Ascending aorta (tissue), 2 donors: ENCODE measurements at regions not wholly inside any gene's neighbourhood (a gene's known extent, or its start where the extent isn't known, plus 50 kb on each side); places are given as distances from the start of the nearest gene placed in this dataset.

Experiments used
- DNase-seq, 2 donors: peaks; one replicate each; pipeline ENCODE4 v3.0.0-alpha.2; 2019; ENCODE audit warnings: low spot score in 2 of 2
- H3K27ac ChIP-seq, 2 donors: fragments of 200-600 bp; sonication (generic); one replicate each; pipeline ENCODE4 v1.5.1; 2016 to 2017; ENCODE audit warnings: mild to moderate bottlenecking in 1 of 2
- H3K27me3 ChIP-seq: fragments of 200-600 bp; sonication (generic); one replicate; pipeline ENCODE4 v1.5.1; 2017
- H3K36me3 ChIP-seq, 2 donors: fragments of 200-600 bp; sonication (generic); one replicate each; pipeline ENCODE4 v1.5.1; 2016
- H3K4me1 ChIP-seq, 2 donors: fragments of 200-600 bp; sonication (generic); one replicate each; pipeline ENCODE4 v1.5.1; 2016 to 2017; ENCODE audit warnings: mild to moderate bottlenecking in 1 of 2
- H3K4me3 ChIP-seq, 2 donors: fragments of 200-600 bp; sonication (generic); one replicate each; pipeline ENCODE4 v1.5.1; 2016 to 2017; ENCODE audit warnings: mild to moderate bottlenecking in 1 of 2
- H3K9me3 ChIP-seq, 2 donors: fragments of 200-600 bp; sonication (generic); one replicate each; pipeline ENCODE4 v1.5.1; 2016
- intact Hi-C: fragments of 100-400 bp; cut with DNase I; formaldehyde crosslinking; loops from one replicate; pipeline ENCODE4 v1.15.1; 2023
- TF ChIP-seq, protein P1 (sequence below), 3 experiments: fragments of 200-600 bp in 2 of 3; fragments of 450-650 bp in 1 of 3; sonication (generic) in 2 of 3; IDR thresholded peaks; one replicate each; pipeline ENCODE4 v1.5.1; 2016 to 2019; ENCODE audit warnings: antibody characterized with exemption in 3 of 3, mild to moderate bottlenecking in 1 of 3, moderate library complexity in 1 of 3

DNA sequence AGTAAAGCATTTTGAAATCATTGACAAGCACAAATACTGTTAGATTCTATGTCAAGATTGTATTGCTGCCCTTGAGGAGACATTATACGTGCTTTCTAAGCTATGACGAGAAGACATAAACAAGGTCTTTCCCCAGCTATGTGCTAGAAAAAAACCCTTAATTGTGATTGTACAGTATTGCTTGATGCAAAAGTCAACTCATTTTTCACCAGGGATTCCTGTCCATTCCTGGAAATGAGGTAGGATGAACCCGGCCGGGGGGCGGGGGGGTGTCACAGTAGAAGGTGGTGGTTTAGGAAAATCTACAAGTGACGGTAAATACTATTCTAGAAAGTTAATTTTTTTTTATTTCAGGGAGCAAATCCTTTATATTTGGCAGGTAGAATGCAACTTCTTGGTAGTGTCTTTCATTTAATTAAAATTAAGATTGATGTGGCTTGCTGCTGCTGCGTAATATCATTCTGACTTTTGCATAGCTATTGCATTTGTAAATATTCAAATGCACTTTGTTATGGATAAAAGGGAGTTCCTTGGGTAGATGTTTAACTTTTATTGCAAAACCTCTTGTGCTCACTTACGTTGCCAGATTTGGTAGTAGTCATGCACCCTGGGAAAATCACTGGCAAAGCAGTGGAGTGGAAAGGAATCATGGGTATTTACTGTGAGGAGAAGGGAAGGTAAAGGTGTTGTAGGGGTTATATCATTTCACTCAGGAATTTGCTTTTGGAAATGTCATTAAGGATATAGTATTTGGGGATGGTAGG, 164.4 kb upstream of the PRPS1L1 start:
- no peaks in the 10 kb centered on the region for H3K27me3 ChIP-seq
- no peaks in the 10 kb centered on the region for H3K4me1 ChIP-seq
- H3K36me3 ChIP-seq = no peaks in the 10 kb centered on the region
- DNase-seq = no peak
- TF ChIP-seq, protein P1, sequence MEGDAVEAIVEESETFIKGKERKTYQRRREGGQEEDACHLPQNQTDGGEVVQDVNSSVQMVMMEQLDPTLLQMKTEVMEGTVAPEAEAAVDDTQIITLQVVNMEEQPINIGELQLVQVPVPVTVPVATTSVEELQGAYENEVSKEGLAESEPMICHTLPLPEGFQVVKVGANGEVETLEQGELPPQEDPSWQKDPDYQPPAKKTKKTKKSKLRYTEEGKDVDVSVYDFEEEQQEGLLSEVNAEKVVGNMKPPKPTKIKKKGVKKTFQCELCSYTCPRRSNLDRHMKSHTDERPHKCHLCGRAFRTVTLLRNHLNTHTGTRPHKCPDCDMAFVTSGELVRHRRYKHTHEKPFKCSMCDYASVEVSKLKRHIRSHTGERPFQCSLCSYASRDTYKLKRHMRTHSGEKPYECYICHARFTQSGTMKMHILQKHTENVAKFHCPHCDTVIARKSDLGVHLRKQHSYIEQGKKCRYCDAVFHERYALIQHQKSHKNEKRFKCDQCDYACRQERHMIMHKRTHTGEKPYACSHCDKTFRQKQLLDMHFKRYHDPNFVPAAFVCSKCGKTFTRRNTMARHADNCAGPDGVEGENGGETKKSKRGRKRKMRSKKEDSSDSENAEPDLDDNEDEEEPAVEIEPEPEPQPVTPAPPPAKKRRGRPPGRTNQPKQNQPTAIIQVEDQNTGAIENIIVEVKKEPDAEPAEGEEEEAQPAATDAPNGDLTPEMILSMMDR (IDR thresholded peaks at IDR 0.05) = no peak
- H3K9me3 ChIP-seq = no peaks in the 10 kb centered on the region
- H3K27ac ChIP-seq = no peak overlapping the region
- intact Hi-C loops = no loop called here
- H3K4me3 ChIP-seq = no peak overlapping the region

DNA sequence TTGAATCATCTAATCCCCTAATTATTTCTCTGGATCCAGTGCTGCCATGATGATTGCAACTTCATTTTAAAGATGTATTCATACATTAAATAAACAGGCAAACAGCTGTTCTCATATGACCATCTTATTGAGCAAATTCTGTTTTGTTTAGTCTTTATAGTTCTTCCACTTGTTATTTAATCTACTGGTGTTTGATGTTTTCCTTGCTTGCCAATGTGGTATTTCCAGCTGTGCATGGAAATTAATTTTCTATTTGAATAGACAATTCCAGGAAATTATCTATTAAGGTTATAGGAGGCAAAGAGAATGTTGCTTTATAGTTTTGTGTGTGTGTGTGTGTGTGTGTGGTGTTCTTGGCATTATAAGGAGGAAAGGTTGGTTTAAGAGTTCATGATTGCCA, 167.0 kb upstream of the PRPS1L1 start:
- Histone ChIP-seq H3K27ac (no peak overlapping the region), H3K27me3 (no peaks in the 10 kb centered on the region), H3K4me1 (no peaks in the 10 kb centered on the region), H3K9me3 (no peaks in the 10 kb centered on the region), H3K36me3 (no peaks in the 10 kb centered on the region), H3K4me3 (no peak overlapping the region)
- intact Hi-C loops = no loop called here
- TF ChIP-seq, protein P1 (IDR thresholded peaks at IDR 0.05) = no peak
- DNase-seq = no peak

DNA sequence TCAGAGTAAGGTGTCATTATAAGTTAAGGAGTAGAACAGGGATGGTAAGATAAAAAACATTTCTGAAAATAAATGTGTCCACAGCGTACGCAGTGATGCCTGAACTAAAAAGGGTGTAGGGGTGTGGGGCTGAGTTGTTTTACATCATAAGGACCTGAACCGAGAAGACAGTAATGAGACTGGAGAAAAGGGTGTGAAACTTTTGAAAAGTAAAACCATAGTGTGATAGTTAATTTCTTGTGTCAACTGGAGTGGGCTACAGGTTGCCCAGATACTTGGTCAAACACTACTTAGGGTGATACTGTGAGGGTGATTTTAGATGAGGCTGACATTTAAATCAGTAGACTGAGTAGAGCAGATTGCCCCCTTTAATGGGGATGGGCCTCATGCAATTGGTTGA, 169.0 kb upstream of the PRPS1L1 start:
- Histone ChIP-seq H3K4me1 (peaks cover 0 to 3% of the 10 kb centered on the region in 2 donors), H3K9me3 (no peaks in the 10 kb centered on the region), H3K4me3 (no peak overlapping the region), H3K36me3 (no peaks in the 10 kb centered on the region), H3K27ac (no peak overlapping the region), H3K27me3 (no peaks in the 10 kb centered on the region)
- intact Hi-C loops = no loop called here
- TF ChIP-seq, protein P1 (IDR thresholded peaks at IDR 0.05) = no peak
- DNase-seq = no peak

DNA sequence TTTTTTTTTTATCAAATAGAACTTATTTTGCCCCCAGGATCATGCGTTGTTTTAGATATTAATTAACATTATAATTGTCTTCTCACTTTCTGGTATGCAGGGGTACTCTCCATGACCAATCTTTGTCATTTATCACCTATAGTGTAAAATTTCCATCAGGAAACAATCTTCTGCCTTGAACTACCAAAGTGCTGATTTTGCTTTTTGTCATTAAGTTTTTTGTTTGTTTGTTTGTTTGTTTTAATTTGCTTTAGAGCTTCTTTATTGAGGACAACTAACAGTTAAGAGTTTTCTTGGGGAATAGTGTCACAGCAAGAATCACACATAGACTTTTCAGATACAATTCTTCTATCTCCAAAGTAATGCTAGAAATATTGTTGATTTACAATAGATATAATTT, 171.2 kb upstream of the PRPS1L1 start:
- H3K27me3 ChIP-seq = no peaks in the 10 kb centered on the region
- TF ChIP-seq, protein P1 (IDR thresholded peaks at IDR 0.05) = no peak
- intact Hi-C loops = no loop called here
- no peaks in the 10 kb centered on the region for H3K36me3 ChIP-seq
- no peak overlapping the region for H3K4me3 ChIP-seq
- no peak overlapping the region for H3K27ac ChIP-seq
- peaks cover 0 to 4% of the 10 kb centered on the region in 2 donors for H3K4me1 ChIP-seq
- no peak for DNase-seq
- no peaks in the 10 kb centered on the region for H3K9me3 ChIP-seq

DNA sequence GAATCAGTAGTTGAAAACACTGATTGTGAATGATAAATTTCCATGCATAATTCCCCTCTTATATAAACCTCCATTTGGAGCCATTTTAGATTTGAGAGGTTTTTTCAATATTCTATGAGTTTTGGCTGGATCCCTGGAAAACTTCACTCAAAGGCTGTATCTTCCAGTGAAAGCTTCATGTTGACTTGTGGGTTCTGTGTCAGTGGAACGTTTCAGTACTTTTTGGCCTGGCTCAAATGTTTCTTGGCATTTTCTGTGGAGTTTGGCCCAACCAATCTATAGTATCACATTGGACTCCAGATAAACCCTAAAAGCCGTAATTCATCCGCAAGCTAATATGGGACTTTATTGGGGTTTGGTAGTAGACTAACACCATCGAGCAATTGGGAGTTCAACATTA, 172.6 kb upstream of the PRPS1L1 start:
- H3K9me3 ChIP-seq = no peaks in the 10 kb centered on the region
- H3K4me1 ChIP-seq = peaks cover 0 to 4% of the 10 kb centered on the region in 2 donors
- H3K27me3 ChIP-seq = no peaks in the 10 kb centered on the region
- peak overlapping the region; percentile 27 to 52 for H3K27ac ChIP-seq
- intact Hi-C loops = no loop called here
- no peaks in the 10 kb centered on the region for H3K36me3 ChIP-seq
- no peak for DNase-seq
- H3K4me3 ChIP-seq = no peak overlapping the region
- TF ChIP-seq, protein P1 (IDR thresholded peaks at IDR 0.05) = no peak
